CD4-positive, alpha-beta T cell treated with Interleukin-1 beta for 1 hour (primary cell): ENCODE measurements at regions not wholly inside any gene's neighbourhood (a gene's known extent, or its start where the extent isn't known, plus 50 kb on each side); places are given as distances from the start of the nearest gene placed in this dataset.
"Not testable (repeated sequence)": the region's sequence is repeated elsewhere in the genome, so short reads cannot be mapped to it uniquely, and the experiment has no call there.

Source experiments
- DNase-seq, 2 donors: peaks; one replicate each; pipeline ENCODE4 v3.0.0-alpha.2; 2020 to 2022

- not testable (repeated sequence) for DNase-seq
These were observed 476.1 kb downstream of the GOLGA6L6 start for GRCh38 chr15:20065508-20065907.

- DNase-seq = not testable (repeated sequence)
These were observed 478.4 kb downstream of the GOLGA6L6 start for GRCh38 chr15:20063167-20063566.

DNA sequence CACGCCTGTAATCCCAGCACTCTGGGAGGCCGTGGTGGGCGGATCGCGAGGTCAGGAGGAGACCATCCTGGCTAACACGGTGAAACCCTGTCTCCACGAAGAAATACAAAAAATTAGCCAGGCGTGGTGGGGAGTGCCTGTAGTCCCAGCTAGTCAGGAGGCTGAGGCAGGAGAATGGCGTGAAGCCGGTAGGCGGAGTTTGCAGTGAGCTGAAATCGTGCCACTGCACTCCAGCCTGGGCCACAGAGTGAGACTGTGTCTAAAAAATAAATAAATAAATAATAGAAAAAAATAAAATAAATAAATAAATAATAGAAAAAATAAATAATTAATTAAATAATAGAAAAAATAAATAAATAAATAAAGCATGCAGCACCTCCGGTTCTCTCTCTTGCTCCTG is 480.8 kb downstream of the GOLGA6L6 start:
- DNase-seq = not testable (repeated sequence)

GRCh38 chr15:20056871-20057270 is 484.7 kb downstream of the GOLGA6L6 start:
- DNase-seq = not testable (repeated sequence)

- DNase-seq = not testable (repeated sequence)
These were observed 485.7 kb downstream of the GOLGA6L6 start for GRCh38 chr15:20055921-20056320.

- DNase-seq = not testable (repeated sequence)
These were observed 493.4 kb downstream of the GOLGA6L6 start for GRCh38 chr15:20048189-20048588.

DNA sequence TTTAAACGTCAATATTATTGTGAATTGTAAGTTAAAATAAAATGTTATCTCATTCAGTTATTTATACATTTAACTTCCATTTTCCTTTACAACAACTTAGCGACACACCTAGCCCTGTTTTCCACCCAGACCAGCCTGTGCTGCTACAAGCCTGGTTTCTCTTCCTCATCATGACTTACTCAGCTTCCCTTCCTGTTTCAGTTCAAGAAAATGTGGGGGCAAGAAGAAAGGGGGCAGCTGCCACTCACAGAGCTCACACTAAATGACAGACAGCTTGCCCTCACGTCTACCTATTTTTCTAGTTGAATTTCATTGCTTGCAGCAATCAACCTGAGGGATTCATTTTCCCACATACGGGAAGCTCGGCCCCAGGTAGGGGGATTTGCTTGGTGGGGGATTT is 496.4 kb downstream of the GOLGA6L6 start:
- DNase-seq = not testable (repeated sequence)

DNA sequence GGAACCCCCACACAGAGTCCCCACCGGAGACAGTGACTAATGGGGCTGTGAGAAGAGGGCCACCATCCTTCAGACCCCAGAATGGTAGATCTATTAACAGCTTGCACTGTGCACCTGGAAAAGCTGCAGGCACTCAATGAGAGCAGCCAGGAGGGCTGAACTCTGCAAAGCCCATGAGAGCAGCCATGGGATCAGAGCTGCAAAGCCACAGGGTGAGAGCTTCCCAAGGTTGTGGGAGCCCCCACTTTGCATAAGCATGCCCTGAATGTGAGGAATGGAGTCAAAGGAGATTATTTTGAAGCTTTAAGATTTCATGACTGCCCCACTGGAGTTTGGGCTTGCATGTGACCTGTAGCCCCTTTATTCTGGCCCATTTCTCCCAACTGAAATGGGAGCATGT is 500.9 kb downstream of the GOLGA6L6 start:
- not testable (repeated sequence) for DNase-seq

DNA sequence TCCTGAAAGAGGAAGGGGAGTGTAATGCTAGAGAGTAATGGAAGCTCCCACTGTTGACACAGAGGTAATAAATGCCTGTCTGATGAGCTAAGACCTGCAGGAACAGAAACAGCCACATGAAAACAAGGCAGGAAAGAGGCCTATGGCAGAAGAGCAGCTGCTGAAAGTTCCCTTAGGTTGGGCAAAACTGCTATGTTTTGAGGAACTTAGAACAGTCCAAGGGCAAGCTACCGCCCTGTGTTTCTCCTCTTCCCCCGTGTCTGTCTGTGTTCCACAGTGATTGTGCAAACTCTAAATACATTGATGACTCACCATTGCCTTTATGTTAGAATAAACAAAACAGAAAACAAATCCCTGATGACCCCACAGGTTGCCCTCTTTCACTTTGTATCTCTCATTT is 516.6 kb downstream of the GOLGA6L6 start:
- DNase-seq = not testable (repeated sequence)

GRCh38 chr15:20022349-20022748 is 519.3 kb downstream of the GOLGA6L6 start:
- not testable (repeated sequence) for DNase-seq

- not testable (repeated sequence) for DNase-seq
These were observed 520.2 kb downstream of the GOLGA6L6 start for GRCh38 chr15:20021351-20021750.

DNA sequence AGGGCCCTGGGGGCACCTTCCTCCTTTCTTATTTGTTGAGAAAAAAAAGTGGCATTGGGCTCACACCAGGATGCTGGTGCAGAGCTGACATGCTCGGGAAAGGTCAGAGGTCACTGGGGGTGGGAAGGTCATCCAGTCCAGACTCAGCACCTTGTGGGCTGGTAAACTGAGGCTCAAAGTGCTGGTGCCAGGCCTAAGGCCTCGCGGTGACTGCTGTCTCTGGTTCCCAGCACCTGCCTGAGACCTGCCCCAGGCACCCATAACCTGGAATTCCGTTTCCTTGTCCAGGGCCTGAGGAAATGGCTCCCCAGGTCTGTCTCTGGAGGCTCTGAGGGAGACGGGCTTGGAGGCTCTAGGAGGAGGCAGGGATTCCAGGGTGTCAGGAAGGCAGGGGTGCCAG is 521.0 kb downstream of the GOLGA6L6 start:
- DNase-seq = not testable (repeated sequence)

- DNase-seq = not testable (repeated sequence)
These were observed 521.8 kb downstream of the GOLGA6L6 start for GRCh38 chr15:20019758-20020157.

DNA sequence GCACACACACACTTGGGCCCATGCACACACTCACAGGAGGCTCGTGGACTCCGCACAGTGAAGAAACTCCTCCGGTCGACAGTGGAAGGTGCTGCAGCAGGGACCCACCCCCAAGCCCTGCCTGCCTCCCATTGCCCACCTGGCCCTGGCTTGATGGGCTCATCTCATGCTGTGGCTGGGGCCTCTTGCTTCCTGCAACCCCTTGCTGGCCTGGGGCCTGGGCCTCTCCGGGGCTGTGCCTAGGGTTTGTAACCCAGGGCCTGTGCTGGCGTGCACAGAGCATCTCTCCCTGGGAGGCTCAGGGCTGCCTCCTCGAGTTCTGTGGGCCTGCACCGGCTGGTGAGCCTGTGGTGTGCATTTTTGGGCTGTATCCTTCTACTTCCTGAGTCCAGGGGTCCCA is 524.0 kb downstream of the GOLGA6L6 start:
- not testable (repeated sequence) for DNase-seq

GRCh38 chr15:20016941-20017340 is 524.7 kb downstream of the GOLGA6L6 start:
- not testable (repeated sequence) for DNase-seq

DNA sequence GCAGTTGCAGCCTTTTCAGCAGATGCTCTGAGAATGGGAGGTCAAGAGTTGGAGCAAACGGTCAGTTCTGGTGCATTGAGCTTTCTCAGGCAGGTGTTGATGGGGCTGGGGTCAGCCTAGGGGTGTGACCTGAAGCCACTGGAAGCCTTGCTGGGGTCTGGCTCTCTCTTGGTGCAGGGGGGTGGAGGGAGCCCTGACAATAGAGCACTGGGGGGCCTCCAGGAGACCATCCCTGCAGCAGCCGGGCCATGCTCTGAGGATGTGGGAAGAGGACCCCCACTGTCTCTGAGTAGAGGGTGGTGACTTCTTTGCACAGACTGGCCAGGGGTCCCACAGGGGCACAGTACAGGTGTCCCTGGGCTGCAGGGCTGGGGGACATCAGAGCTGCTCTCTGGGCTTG is 528.8 kb downstream of the GOLGA6L6 start:
- not testable (repeated sequence) for DNase-seq

DNA sequence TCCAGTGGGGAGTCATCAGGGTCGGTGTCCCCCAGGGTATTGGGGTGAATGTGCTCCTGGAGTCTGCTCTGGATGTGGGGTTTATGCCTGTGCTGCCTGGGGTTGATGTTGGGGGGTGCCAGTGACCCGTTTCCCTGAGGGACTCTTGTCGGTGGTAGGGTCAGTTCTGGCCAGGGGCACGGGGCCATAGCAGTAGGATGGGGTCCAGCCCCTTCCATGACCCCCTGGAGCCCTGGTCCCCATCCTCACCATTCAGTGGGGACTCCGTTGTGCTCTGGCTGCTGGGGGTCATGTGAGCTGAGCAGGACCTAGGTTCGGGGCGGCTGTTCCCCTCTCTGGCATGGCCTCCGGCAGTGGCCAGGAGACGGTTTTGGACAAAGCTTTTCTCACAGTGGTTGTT is 530.8 kb downstream of the GOLGA6L6 start:
- DNase-seq = not testable (repeated sequence)

DNA sequence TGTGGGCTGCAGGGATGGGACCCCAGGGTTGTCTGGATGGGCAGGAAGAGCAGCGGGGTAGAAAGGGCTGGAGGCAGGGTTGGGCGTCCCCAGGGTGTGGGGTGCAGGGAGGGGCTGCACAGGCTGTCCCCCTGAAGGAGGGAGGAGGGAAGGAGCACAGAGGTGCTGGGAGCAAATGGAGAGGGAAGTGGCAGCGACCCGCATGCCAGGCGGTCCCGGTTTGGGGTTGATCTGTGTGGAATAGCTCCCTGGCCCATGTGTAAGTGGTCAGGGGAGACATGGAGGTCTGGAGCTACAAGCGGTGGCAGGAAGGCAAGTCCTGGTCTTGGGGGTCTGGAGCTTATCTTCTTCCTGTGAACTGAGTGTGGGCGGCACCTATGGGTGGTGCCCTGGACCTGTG is 532.0 kb downstream of the GOLGA6L6 start:
- DNase-seq = not testable (repeated sequence)

DNA sequence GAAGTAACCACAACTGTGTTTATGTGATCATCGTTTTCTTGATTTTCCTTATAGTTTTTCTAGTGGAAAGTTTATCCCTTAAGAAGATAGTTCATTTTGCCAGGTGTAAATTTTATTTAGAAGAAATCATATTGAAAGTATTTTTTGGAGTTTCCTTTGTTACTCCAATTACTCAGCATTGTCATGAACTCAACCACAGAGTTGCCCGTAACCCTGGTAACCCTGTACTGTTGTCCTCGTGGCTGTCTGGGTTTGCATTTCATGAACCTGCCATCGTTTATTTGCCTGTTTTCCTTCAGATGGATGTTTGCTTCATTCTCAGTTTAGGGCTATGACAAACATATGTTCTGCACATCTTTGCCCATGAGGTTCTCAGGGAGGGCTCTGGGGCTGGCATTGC is 534.3 kb downstream of the GOLGA6L6 start:
- DNase-seq = not testable (repeated sequence)

- DNase-seq = not testable (repeated sequence)
These were observed 538.1 kb downstream of the GOLGA6L6 start for GRCh38 chr15:20003471-20003870.

DNA sequence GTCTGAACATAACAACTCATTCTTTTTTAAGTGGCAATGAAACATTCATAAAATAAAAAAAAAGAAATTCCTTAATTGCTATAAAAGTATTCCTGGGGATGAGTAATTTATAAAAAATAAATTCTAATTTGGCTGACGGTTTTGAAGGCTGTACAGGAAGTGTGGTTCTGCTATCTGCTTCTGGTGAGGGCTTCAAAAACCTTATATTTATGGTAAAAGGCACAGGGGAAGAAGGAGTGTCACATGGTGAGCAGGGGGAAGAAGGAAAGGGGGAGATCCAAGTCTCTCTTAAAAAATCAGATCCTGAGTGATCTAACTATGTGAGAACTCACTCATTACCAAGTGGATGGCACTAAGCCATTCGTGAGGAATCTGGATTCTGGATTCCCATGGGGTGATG is 539.0 kb downstream of the GOLGA6L6 start:
- not testable (repeated sequence) for DNase-seq

GRCh38 chr15:19996574-19997194 is 544.9 kb downstream of the GOLGA6L6 start:
- not testable (repeated sequence) for DNase-seq

GRCh38 chr15:19995296-19995695 is 546.3 kb downstream of the GOLGA6L6 start:
- not testable (repeated sequence) for DNase-seq

DNA sequence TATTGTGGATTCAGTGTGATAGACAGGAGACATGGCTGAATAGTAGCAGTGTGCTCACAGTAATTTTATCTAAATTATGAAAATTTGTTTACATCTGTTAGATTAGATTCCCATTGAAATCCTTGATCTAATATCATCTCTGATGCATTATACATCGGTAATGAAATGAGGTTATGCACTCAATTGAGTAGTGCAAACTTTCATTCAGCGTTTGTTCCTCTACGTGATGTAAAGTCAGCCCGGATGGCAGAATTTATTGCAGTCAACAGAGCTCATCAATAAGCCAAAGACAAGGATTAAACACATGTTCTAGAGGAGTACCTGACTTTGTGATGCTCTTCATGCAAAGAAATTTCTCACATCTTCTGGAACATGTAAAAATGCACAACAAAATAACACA is 549.2 kb downstream of the GOLGA6L6 start:
- DNase-seq = no peak

GRCh38 chr15:19988094-19988660 is 553.4 kb downstream of the GOLGA6L6 start:
- DNase-seq = no peak
